GM23338 (cell line): ENCODE measurements at regions not wholly inside any gene's neighbourhood (a gene's known extent, or its start where the extent isn't known, plus 50 kb on each side); places are given as distances from the start of the nearest gene placed in this dataset.

Source experiments
- ATAC-seq: fragments of 200-7000 bp; cut with Tn5 transposase; 3 replicates; pipeline ENCODE4 v1.9.1; 2020
- DNase-seq: peaks from one replicate; pipeline ENCODE4 v3.0.0-alpha.2; 2015; ENCODE audit warnings: low spot score
- H2AFZ ChIP-seq: fragments of 200-600 bp; sonication (generic); 2 replicates; pipeline ENCODE4 v1.8.0; 2016; ENCODE audit warnings: antibody characterized with exemption, mild to moderate bottlenecking, moderate library complexity
- H3F3A ChIP-seq: fragments of 200-600 bp; sonication (generic); replicated peaks from 2 replicates; pipeline ENCODE4 v1.8.0; 2017; ENCODE audit warnings: antibody characterized with exemption, mixed run types, low read depth
- H3K27ac ChIP-seq: fragments of 200-600 bp; sonication (generic); 2 replicates; pipeline ENCODE4 v1.6.1; 2016; ENCODE audit warnings: low read depth
- H3K27me3 ChIP-seq: fragments of 200-600 bp; sonication (generic); 2 replicates; pipeline ENCODE4 v1.8.0; 2016; ENCODE audit warnings: mild to moderate bottlenecking, mixed run types, moderate library complexity; ENCODE audit not compliant: insufficient read depth
- H3K36me3 ChIP-seq: fragments of 200-600 bp; sonication (generic); 2 replicates; pipeline ENCODE4 v1.8.0; 2016; ENCODE audit warnings: mild to moderate bottlenecking; ENCODE audit not compliant: insufficient read depth
- H3K4me1 ChIP-seq: fragments of 200-600 bp; sonication (generic); 2 replicates; pipeline ENCODE4 v1.8.0; 2016; ENCODE audit warnings: mild to moderate bottlenecking, moderate library complexity; ENCODE audit not compliant: insufficient read depth
- H3K4me2 ChIP-seq: fragments of 200-600 bp; sonication (generic); 2 replicates; pipeline ENCODE4 v1.7.1; 2017; ENCODE audit warnings: mixed run types
- H3K4me3 ChIP-seq: fragments of 200-600 bp; sonication (generic); 2 replicates; pipeline ENCODE4 v1.6.1; 2016; ENCODE audit warnings: mixed run types
- H3K79me2 ChIP-seq: fragments of 200-600 bp; sonication (generic); replicated peaks from 2 replicates; pipeline ENCODE4 v1.8.0; 2017; ENCODE audit warnings: mild to moderate bottlenecking; ENCODE audit not compliant: insufficient read depth
- H3K9me2 ChIP-seq: fragments of 200-600 bp; sonication (generic); 2 replicates; pipeline ENCODE4 v1.8.0; 2017; ENCODE audit not compliant: insufficient read depth
- H4K20me1 ChIP-seq: fragments of 200-600 bp; sonication (generic); replicated peaks from 2 replicates; pipeline ENCODE4 v1.8.0; 2017; ENCODE audit warnings: mild to moderate bottlenecking; ENCODE audit not compliant: insufficient read depth
- H3K27ac Mint-ChIP-seq: 2 replicates; pipeline ENCODE4 v1.8.0; 2020; ENCODE audit warnings: inconsistent platforms, mild to moderate bottlenecking, moderate library complexity, mixed read lengths
- H3K27me3 Mint-ChIP-seq: 3 replicates; pipeline ENCODE4 v1.8.0; 2022; ENCODE audit warnings: low read depth, mild to moderate bottlenecking, moderate library complexity, mixed read lengths, inconsistent platforms; ENCODE audit not compliant: insufficient read depth, poor library complexity
- H3K36me3 Mint-ChIP-seq: 3 replicates; pipeline ENCODE4 v1.8.0; 2021; ENCODE audit warnings: low read depth, mild to moderate bottlenecking, inconsistent platforms, moderate library complexity, mixed read lengths
- H3K4me1 Mint-ChIP-seq: 3 replicates; pipeline ENCODE4 v1.8.0; 2020; ENCODE audit warnings: mild to moderate bottlenecking, inconsistent platforms, mixed read lengths
- H3K4me3 Mint-ChIP-seq: 3 replicates; pipeline ENCODE4 v1.8.0; 2021; ENCODE audit warnings: moderate library complexity, mild to moderate bottlenecking, inconsistent platforms, mixed read lengths
- H3K9me3 Mint-ChIP-seq: 3 replicates; pipeline ENCODE4 v1.8.0; 2020; ENCODE audit warnings: moderate library complexity, mild to moderate bottlenecking, inconsistent platforms, mixed read lengths
- CREB1 ChIP-seq: fragments of 250-450 bp; sonication (Bioruptor Pico); IDR thresholded peaks from 2 replicates; pipeline ENCODE4 v1.5.0; 2020; ENCODE audit warnings: low read depth, mild to moderate bottlenecking, moderate library complexity
- EZH2 ChIP-seq: fragments of 200-600 bp; sonication (generic); IDR thresholded peaks from one replicate; pipeline ENCODE4 v1.8.0; 2017; ENCODE audit warnings: antibody characterized with exemption, mild to moderate bottlenecking, low read depth; ENCODE audit not compliant: unreplicated experiment
- EZH2phosphoT487 ChIP-seq: fragments of 200-600 bp; sonication (generic); IDR thresholded peaks from one replicate; pipeline ENCODE4 v1.8.1; 2018; ENCODE audit warnings: antibody characterized with exemption; ENCODE audit not compliant: unreplicated experiment
- JUNB ChIP-seq: IDR thresholded peaks from one replicate; pipeline ENCODE4 v1.6.1; 2016; ENCODE audit warnings: antibody characterized with exemption; ENCODE audit not compliant: unreplicated experiment
- NANOG ChIP-seq: IDR thresholded peaks from 2 replicates; pipeline ENCODE4 v1.6.1; 2016; ENCODE audit warnings: antibody characterized with exemption, borderline replicate concordance
- POLR2AphosphoS5 ChIP-seq: IDR thresholded peaks from 2 replicates; pipeline ENCODE4 v1.6.1; 2016; ENCODE audit warnings: antibody characterized with exemption, low read depth
- STAT1 ChIP-seq: IDR thresholded peaks from one replicate; pipeline ENCODE4 v1.6.1; 2016; ENCODE audit warnings: antibody characterized with exemption; ENCODE audit not compliant: unreplicated experiment
- ZNF114 ChIP-seq: fragments of 250-450 bp; sonication (Bioruptor Pico); IDR thresholded peaks from 2 replicates; pipeline ENCODE4 v1.5.0; 2020; ENCODE audit warnings: mild to moderate bottlenecking, moderate library complexity
- ZNF331 ChIP-seq: fragments of 250-450 bp; sonication (Bioruptor Pico); IDR thresholded peaks from 2 replicates; pipeline ENCODE4 v1.5.0; 2020; ENCODE audit warnings: low read depth, mild to moderate bottlenecking, moderate library complexity
- ZNF462 ChIP-seq: fragments of 250-450 bp; sonication (Bioruptor Pico); IDR thresholded peaks from 2 replicates; pipeline ENCODE4 v1.5.0; 2020; ENCODE audit warnings: mild to moderate bottlenecking, moderate library complexity
- TF ChIP-seq, protein P1 (sequence below), 2 experiments: fragments of 200-600 bp in 1 of 2; sonication (generic) in 1 of 2; conservative IDR thresholded peaks; 2 replicates each; pipeline versions ENCODE4 v1.5.1 to v1.6.1; 2016 to 2017; ENCODE audit warnings: antibody characterized with exemption in 2 of 2, low read depth in 2 of 2, mild to moderate bottlenecking in 2 of 2, moderate library complexity in 1 of 2
- TF ChIP-seq, protein P2 (sequence below): IDR thresholded peaks from one replicate; pipeline ENCODE4 v1.6.1; 2018; ENCODE audit warnings: antibody characterized with exemption; ENCODE audit not compliant: unreplicated experiment
- TF ChIP-seq, protein P3 (sequence below): IDR thresholded peaks from 2 replicates; pipeline ENCODE4 v1.6.1; 2016; ENCODE audit warnings: antibody characterized with exemption

DNA sequence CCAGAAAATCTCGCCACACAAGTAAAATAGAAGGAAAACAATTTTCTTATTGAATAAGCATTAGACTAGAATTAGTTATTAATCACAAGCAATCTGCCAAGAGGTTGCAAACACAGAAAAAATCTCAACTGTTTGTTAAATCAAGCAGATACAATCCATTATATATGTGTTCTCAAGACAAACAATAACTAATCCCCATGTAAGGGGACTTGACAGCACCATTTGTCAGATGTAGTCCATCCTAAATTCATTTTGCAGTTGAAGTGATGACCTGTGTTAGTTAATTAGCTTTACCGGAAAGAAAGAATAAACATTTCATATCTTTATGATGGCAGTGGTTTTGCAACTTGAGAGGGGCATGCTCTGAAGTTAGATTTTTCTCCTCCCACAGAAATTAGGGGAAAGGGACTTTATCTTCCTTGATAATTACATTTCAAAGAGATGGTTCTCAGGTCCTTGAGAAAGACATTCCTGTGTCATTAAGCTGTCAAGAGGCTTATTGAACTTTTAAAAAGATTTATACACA, 1588.0 kb downstream of the GRIK2 start:
- ATAC-seq = no peak
- Mint-ChIP-seq H3K4me1 (peaks cover 15% of the 10 kb centered on the region; the same call in 2 of the 3 replicates), H3K9me3 (no peaks in the 10 kb centered on the region), H3K4me3 (no peak overlapping the region), H3K27me3 (no peaks in the 10 kb centered on the region), H3K36me3 (no peaks in the 10 kb centered on the region), H3K27ac (no peak overlapping the region)
- Histone ChIP-seq H3K36me3 (no peaks in the 10 kb centered on the region), H3K9me2 (no peaks in the 10 kb centered on the region), H2AFZ (no peak overlapping the region), H3K4me2 (no peak overlapping the region), H3K4me1 (peaks cover 13% of the 10 kb centered on the region; the same call in 1 of the 2 replicates), H3K79me2 (no peaks in the 10 kb centered on the region), H3K27me3 (no peaks in the 10 kb centered on the region), H3K4me3 (no peak overlapping the region), H3K27ac (no peak overlapping the region), H3F3A (no peaks in the 10 kb centered on the region), H4K20me1 (no peaks in the 10 kb centered on the region)
- TF ChIP-seq ZNF462 (CRISPR knock-in tag) (no peak), ZNF114 (CRISPR knock-in tag) (no peak), CREB1 (CRISPR knock-in tag) (no peak), ZNF331 (no peak), EZH2phosphoT487 (no peak), STAT1 (no peak), EZH2 (no peak), NANOG (no peak), POLR2AphosphoS5 (no peak), JUNB (no peak)
- TF ChIP-seq, protein P1, sequence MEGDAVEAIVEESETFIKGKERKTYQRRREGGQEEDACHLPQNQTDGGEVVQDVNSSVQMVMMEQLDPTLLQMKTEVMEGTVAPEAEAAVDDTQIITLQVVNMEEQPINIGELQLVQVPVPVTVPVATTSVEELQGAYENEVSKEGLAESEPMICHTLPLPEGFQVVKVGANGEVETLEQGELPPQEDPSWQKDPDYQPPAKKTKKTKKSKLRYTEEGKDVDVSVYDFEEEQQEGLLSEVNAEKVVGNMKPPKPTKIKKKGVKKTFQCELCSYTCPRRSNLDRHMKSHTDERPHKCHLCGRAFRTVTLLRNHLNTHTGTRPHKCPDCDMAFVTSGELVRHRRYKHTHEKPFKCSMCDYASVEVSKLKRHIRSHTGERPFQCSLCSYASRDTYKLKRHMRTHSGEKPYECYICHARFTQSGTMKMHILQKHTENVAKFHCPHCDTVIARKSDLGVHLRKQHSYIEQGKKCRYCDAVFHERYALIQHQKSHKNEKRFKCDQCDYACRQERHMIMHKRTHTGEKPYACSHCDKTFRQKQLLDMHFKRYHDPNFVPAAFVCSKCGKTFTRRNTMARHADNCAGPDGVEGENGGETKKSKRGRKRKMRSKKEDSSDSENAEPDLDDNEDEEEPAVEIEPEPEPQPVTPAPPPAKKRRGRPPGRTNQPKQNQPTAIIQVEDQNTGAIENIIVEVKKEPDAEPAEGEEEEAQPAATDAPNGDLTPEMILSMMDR (conservative IDR thresholded peaks at IDR 0.05; ENCODE audit: low read depth in 2 of 2) = no peak
- TF ChIP-seq, protein P2, sequence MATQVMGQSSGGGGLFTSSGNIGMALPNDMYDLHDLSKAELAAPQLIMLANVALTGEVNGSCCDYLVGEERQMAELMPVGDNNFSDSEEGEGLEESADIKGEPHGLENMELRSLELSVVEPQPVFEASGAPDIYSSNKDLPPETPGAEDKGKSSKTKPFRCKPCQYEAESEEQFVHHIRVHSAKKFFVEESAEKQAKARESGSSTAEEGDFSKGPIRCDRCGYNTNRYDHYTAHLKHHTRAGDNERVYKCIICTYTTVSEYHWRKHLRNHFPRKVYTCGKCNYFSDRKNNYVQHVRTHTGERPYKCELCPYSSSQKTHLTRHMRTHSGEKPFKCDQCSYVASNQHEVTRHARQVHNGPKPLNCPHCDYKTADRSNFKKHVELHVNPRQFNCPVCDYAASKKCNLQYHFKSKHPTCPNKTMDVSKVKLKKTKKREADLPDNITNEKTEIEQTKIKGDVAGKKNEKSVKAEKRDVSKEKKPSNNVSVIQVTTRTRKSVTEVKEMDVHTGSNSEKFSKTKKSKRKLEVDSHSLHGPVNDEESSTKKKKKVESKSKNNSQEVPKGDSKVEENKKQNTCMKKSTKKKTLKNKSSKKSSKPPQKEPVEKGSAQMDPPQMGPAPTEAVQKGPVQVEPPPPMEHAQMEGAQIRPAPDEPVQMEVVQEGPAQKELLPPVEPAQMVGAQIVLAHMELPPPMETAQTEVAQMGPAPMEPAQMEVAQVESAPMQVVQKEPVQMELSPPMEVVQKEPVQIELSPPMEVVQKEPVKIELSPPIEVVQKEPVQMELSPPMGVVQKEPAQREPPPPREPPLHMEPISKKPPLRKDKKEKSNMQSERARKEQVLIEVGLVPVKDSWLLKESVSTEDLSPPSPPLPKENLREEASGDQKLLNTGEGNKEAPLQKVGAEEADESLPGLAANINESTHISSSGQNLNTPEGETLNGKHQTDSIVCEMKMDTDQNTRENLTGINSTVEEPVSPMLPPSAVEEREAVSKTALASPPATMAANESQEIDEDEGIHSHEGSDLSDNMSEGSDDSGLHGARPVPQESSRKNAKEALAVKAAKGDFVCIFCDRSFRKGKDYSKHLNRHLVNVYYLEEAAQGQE = no peak
- TF ChIP-seq, protein P3, sequence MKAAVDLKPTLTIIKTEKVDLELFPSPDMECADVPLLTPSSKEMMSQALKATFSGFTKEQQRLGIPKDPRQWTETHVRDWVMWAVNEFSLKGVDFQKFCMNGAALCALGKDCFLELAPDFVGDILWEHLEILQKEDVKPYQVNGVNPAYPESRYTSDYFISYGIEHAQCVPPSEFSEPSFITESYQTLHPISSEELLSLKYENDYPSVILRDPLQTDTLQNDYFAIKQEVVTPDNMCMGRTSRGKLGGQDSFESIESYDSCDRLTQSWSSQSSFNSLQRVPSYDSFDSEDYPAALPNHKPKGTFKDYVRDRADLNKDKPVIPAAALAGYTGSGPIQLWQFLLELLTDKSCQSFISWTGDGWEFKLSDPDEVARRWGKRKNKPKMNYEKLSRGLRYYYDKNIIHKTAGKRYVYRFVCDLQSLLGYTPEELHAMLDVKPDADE = no peak
- DNase-seq = no peak
